ENCODE measurements at regions not wholly inside any gene's neighbourhood (a gene's known extent, or its start where the extent isn't known, plus 50 kb on each side); places are given as distances from the start of the nearest gene placed in this dataset.
"Not testable (repeated sequence)": the region's sequence is repeated elsewhere in the genome, so short reads cannot be mapped to it uniquely, and the experiment has no call there.

DNA sequence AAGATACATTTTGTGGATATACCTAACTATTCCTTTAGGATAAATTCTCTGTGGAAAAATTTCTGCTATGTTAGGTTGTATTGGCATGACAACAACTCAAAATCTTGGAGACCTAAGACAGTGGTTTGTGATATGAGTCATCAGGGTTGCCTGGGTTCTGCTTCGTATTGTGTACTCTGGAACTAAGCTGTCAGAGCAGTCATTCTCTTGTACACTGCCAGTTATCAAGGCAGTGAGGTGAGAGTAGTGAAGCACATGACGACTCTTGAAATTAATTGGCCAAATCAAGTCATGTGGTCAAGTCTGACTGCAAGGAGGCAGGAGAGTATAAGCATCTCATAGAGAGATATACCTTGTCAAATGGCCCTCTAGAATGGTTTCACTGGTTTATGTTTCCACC lies 104.4 kb downstream of the FANCF start:
- no peak for DNase-seq (ENCODE audit: extremely low read depth, low read depth)
- TF ChIP-seq, protein P1, sequence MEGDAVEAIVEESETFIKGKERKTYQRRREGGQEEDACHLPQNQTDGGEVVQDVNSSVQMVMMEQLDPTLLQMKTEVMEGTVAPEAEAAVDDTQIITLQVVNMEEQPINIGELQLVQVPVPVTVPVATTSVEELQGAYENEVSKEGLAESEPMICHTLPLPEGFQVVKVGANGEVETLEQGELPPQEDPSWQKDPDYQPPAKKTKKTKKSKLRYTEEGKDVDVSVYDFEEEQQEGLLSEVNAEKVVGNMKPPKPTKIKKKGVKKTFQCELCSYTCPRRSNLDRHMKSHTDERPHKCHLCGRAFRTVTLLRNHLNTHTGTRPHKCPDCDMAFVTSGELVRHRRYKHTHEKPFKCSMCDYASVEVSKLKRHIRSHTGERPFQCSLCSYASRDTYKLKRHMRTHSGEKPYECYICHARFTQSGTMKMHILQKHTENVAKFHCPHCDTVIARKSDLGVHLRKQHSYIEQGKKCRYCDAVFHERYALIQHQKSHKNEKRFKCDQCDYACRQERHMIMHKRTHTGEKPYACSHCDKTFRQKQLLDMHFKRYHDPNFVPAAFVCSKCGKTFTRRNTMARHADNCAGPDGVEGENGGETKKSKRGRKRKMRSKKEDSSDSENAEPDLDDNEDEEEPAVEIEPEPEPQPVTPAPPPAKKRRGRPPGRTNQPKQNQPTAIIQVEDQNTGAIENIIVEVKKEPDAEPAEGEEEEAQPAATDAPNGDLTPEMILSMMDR (IDR thresholded peaks at IDR 0.05; ENCODE audit: low read depth, low read length) = no peak

DNA sequence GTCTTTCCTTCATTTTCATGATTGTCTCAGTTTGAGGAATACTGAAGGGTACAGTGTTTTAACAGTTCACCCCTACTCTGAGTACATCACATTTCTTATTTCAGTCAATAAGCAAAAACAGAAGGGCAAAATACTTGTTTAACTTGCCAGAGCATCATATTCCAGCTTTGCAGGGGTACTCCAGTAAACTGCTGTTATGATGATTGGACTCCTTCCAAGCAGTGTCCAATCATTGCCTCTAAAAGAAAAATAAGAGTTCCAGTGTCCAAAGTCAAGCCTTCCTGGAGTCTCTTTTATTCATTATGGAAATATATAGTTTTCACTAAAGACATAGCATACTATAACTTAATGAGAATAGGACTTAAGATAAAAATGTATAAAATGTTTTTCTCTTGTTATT lies 105.1 kb downstream of the FANCF start:
- TF ChIP-seq, protein P1 (IDR thresholded peaks at IDR 0.05; ENCODE audit: low read depth, low read length) = no peak
- DNase-seq (ENCODE audit: extremely low read depth, low read depth) = no peak

DNA sequence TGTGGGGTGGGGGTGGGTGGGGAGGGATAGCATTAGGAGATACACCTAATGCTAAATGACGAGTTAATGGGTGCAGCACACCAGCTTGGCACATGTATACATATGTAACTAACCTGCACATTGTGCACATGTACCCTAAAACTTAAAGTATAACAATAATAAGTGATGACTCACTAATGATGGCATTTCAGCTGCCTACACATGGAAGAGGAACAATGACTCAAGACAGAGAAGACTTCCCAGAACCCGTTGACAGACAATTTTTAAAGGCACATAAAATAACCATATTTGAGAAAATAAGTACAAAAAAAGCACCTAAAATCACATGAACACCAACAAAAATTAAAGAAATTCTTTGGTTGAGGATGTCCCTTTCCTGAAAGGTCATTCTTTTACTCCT lies 107.3 kb downstream of the FANCF start:
- not testable (repeated sequence) for DNase-seq (ENCODE audit: extremely low read depth, low read depth)

DNA sequence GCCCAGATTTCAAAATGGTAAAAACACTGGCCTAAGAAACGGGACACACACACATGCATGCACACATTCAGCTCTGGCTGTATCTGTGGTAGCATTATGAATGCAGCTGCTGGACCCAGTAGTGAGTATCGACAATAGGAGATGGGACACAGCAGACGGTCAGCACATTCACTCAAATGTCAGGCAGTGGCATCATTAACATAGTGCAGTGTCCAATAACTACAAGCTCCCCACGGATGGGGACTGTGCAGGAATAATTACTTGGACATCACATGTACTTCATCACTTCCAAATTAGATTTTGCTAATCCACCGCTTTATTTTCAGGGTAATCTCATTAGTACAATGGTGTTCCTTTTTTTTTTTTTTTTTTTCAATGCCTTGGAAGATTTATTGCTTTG lies 109.5 kb downstream of the FANCF start:
- TF ChIP-seq, protein P1 (IDR thresholded peaks at IDR 0.05; ENCODE audit: low read depth, low read length) = no peak
- DNase-seq (ENCODE audit: extremely low read depth, low read depth) = no peak

DNA sequence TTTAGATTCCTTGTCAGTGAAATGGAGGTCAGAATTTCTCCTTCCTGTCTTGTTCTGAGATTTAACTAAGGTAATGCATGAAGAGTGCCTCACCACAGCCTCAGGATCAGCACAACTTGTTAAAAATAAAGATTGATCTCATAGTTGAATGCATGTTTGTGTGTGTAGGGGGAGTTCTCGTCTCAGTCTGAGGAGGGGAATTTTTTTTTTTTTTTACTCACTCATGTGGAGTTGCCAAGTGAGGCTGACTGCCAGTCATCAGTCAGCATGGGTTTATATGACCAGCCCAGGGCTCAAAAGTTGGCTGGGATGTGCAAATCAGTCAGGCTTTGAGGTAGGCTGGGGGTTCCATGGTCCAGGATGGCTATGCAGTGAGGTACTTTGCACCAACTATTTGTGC lies 113.2 kb downstream of the FANCF start:
- TF ChIP-seq, protein P1 (IDR thresholded peaks at IDR 0.05; ENCODE audit: low read depth, low read length) = no peak

DNA sequence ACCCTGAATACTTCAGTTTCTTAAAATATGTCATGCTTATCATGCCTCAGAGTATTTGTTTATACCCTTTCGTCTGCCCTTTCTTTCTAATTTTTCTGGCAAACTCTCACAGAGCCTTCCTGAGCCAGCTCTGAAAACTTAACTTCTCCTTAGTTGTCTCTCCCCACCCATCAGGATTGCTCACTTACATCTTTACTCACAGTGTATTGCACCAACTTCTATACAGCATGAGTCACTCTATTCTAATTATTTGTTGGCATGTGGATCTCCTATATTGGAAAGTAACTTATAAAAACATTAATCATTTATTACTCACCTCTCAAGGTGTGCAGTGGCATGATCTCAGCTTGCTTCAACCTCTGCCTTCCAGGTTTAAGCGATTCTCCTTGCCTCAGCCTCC lies 114.9 kb downstream of the FANCF start:
- TF ChIP-seq, protein P1 (IDR thresholded peaks at IDR 0.05; ENCODE audit: low read depth, low read length) = no peak
- DNase-seq (ENCODE audit: extremely low read depth, low read depth) = no peak

More for the DNA sequence above, 113.2 kb downstream of the FANCF start:
- no peak for DNase-seq (ENCODE audit: extremely low read depth, low read depth)

DNA sequence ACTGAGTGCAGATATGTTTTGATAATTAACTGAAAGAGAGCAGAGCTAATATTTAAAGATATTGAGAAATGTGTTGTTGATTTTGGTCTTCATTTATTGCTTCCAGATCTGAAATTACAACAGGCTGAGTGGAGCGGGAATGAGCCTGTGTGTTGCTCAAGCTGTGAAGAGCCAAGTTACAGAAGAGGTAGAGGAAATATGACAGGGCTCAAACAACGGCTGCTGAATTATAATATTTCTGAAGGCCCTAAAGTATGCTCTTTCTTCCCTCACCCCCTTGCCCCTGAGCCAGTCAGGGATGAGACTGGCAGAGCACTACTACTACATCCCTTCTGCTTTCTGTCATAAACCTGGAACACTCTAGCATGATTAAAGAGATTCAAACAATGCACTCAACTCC lies 115.6 kb downstream of the FANCF start:
- TF ChIP-seq, protein P1 (IDR thresholded peaks at IDR 0.05; ENCODE audit: low read depth, low read length) = no peak

DNA sequence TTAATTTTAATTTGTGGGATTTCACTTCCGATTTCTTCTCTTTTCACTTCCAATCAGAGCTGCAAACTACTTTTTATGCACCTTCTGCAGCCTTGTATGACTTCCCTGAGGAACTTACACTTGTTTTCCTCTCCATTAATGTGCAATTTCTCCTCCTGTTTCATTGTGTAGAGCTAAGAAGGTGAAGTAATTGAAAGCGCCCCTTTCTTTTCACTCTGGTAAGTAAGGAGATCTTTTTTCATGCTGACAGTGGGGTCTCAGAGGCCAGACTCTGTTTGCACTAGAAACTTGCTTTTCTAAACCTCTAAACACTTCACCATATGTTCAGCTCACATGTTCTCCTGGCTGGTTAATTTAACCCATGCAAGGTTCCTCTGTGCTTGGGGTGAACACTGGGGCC lies 117.0 kb downstream of the FANCF start:
- no peak for DNase-seq (ENCODE audit: extremely low read depth, low read depth)
- TF ChIP-seq, protein P1 (IDR thresholded peaks at IDR 0.05; ENCODE audit: low read depth, low read length) = no peak

More for the DNA sequence above, 115.6 kb downstream of the FANCF start:
- no peak for DNase-seq (ENCODE audit: extremely low read depth, low read depth)
